Osteocyte (in vitro differentiated cells): ENCODE measurements at regions not wholly inside any gene's neighbourhood (a gene's known extent, or its start where the extent isn't known, plus 50 kb on each side); places are given as distances from the start of the nearest gene placed in this dataset.

Experiments used
- DNase-seq: peaks from one replicate; pipeline ENCODE4 v3.0.0; 2021; ENCODE audit warnings: mixed read lengths; ENCODE audit not compliant: unreplicated experiment; ENCODE audit errors: extremely low spot score
- H3K27ac Mint-ChIP-seq: one replicate; pipeline ENCODE4 v1.8.0; 2021; ENCODE audit warnings: mild to moderate bottlenecking, mixed read lengths; ENCODE audit not compliant: unreplicated experiment
- H3K27me3 Mint-ChIP-seq: one replicate; pipeline ENCODE4 v1.8.0; 2021; ENCODE audit warnings: mixed read lengths; ENCODE audit not compliant: unreplicated experiment
- H3K36me3 Mint-ChIP-seq: one replicate; pipeline ENCODE4 v1.8.0; 2021; ENCODE audit warnings: mixed read lengths; ENCODE audit not compliant: unreplicated experiment
- H3K4me1 Mint-ChIP-seq: one replicate; pipeline ENCODE4 v1.8.0; 2021; ENCODE audit warnings: mixed read lengths; ENCODE audit not compliant: unreplicated experiment
- H3K4me3 Mint-ChIP-seq: one replicate; pipeline ENCODE4 v1.8.0; 2021; ENCODE audit warnings: mild to moderate bottlenecking, moderate library complexity, mixed read lengths; ENCODE audit not compliant: unreplicated experiment
- H3K9me3 Mint-ChIP-seq: one replicate; pipeline ENCODE4 v1.8.0; 2021; ENCODE audit warnings: mixed read lengths; ENCODE audit not compliant: unreplicated experiment
- TF ChIP-seq, protein P1 (sequence below): fragments of 200-600 bp; sonication (generic); IDR thresholded peaks from 2 replicates; pipeline ENCODE4 v1.5.0; 2021; ENCODE audit warnings: antibody characterized with exemption, mild to moderate bottlenecking, moderate library complexity

DNA sequence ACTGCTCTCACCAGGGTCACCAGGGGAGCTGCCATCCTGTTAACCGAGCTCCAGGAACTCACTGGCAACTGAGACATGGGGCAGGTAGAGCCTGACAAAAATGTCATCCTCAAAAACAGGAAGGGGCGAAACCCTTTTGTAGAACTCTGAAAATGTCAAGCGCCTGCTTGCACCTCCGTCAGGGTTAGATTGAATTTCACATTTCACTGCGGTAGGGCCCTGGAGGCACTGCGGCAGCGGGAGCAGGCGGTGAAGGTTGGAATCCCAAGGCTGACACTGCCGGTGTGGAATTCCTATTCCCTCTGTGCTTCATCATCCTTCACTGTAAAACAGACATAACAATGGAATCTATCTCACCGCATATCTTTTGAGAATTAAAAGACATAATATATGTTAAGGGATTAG lies 142.8 kb upstream of the TMCC3 start:
- peaks cover 15% of the 10 kb centered on the region for H3K27me3 Mint-ChIP-seq
- no peaks in the 10 kb centered on the region for H3K36me3 Mint-ChIP-seq
- no peak overlapping the region for H3K4me3 Mint-ChIP-seq
- H3K9me3 Mint-ChIP-seq, result no peaks in the 10 kb centered on the region
- DNase-seq, result no peak
- no peak overlapping the region for H3K27ac Mint-ChIP-seq
- peaks cover 22% of the 10 kb centered on the region for H3K4me1 Mint-ChIP-seq
- TF ChIP-seq, protein P1, sequence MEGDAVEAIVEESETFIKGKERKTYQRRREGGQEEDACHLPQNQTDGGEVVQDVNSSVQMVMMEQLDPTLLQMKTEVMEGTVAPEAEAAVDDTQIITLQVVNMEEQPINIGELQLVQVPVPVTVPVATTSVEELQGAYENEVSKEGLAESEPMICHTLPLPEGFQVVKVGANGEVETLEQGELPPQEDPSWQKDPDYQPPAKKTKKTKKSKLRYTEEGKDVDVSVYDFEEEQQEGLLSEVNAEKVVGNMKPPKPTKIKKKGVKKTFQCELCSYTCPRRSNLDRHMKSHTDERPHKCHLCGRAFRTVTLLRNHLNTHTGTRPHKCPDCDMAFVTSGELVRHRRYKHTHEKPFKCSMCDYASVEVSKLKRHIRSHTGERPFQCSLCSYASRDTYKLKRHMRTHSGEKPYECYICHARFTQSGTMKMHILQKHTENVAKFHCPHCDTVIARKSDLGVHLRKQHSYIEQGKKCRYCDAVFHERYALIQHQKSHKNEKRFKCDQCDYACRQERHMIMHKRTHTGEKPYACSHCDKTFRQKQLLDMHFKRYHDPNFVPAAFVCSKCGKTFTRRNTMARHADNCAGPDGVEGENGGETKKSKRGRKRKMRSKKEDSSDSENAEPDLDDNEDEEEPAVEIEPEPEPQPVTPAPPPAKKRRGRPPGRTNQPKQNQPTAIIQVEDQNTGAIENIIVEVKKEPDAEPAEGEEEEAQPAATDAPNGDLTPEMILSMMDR, result no peak

DNA sequence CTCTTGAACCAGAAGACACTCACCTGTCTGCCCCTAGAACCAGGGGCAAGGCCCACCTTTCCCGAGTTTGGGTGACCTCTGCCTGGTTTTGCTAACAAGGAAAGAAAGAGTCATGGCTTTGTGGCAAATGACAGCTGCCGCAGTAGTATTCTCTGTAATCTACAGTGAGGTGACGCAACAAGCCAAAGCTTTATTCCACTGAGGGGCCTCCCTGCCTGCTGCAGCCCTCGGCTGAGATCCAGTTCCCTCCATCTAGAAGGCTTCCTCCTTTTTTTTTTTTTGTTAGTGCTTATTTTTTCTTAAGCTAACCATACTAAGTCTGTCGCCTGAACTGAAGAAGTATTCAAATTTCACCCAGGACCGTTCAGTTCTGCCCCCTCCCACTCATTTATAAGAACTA lies 142.3 kb upstream of the TMCC3 start:
- Mint-ChIP-seq H3K27ac (no peak overlapping the region), H3K9me3 (no peaks in the 10 kb centered on the region), H3K36me3 (no peaks in the 10 kb centered on the region), H3K4me1 (peaks cover 22% of the 10 kb centered on the region), H3K27me3 (peaks cover 15% of the 10 kb centered on the region), H3K4me3 (no peak overlapping the region)
- TF ChIP-seq, protein P1, result no peak
- no peak for DNase-seq

DNA sequence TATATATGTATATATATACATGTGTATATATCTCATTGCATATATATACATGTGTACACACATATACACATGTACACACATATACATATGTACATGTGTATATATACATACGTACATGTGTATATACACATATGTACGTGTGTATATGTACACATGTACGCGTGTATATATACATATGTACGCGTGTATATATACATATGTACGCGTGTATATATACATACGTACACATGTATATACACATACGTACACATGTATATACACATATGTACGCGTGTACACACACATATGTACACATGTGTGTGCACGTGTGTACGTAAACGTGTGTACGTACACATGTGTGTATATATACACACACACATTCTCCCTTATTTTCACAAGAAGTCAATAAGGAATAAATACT lies 141.6 kb upstream of the TMCC3 start:
- no peak for DNase-seq
- H3K4me1 Mint-ChIP-seq, result peaks cover 22% of the 10 kb centered on the region
- TF ChIP-seq, protein P1, result no peak
- no peaks in the 10 kb centered on the region for H3K9me3 Mint-ChIP-seq
- H3K27me3 Mint-ChIP-seq, result peaks cover 15% of the 10 kb centered on the region
- H3K36me3 Mint-ChIP-seq, result no peaks in the 10 kb centered on the region
- H3K27ac Mint-ChIP-seq, result no peak overlapping the region
- H3K4me3 Mint-ChIP-seq, result no peak overlapping the region

DNA sequence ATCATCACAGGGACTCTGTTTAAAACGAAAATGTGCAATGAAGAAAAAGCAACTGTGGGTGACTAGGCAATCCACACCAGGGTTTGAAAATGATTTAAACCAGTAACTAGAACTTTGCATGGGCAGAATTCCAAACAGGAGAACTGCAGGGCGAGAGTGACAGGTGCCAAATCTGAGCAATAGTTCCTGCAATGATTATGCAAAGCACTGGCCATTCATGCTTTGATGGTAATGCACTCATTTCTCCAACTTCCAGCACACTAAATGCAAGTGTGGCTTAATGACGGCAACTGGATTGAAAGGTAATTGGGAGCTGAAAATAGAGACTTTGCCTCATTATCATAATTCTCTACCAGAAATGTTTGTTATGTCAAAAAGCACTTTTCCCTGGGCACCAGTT lies 140.5 kb upstream of the TMCC3 start:
- Mint-ChIP-seq H3K4me3 (no peak overlapping the region), H3K27ac (no peak overlapping the region), H3K9me3 (no peaks in the 10 kb centered on the region), H3K4me1 (peaks cover 21% of the 10 kb centered on the region), H3K36me3 (no peaks in the 10 kb centered on the region), H3K27me3 (peaks cover 15% of the 10 kb centered on the region)
- DNase-seq, result no peak
- TF ChIP-seq, protein P1, result no peak

DNA sequence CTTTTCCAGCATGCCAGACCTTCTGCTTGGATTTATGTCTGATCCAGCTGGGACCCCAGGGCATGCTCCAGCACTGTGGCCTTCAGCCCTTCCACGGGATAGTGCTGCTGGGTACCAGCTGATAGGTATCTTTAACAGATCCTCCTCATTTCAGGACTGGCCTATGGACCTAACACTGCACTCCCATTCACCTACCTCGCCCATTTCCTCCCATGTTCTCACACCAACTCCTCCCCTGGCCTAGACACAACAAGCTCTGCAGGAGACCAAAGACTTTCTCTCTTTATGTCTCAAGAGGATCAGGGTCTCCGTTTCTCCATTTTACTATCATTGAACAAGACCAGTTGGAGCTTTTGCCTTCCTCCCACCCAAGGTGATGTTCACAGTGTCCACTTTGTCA lies 140.0 kb upstream of the TMCC3 start:
- Mint-ChIP-seq H3K27ac (no peak overlapping the region), H3K36me3 (no peaks in the 10 kb centered on the region), H3K4me1 (peaks cover 16% of the 10 kb centered on the region), H3K27me3 (peaks cover 15% of the 10 kb centered on the region), H3K9me3 (no peaks in the 10 kb centered on the region), H3K4me3 (no peak overlapping the region)
- TF ChIP-seq, protein P1, result no peak
- no peak for DNase-seq
